BLaER1 treated with 17β-estradiol and CSF1 and Interleukin-3, amounts not matched to agents 10 nM and 100 nM (cell line): ENCODE measurements at regions not wholly inside any gene's neighbourhood (a gene's known extent, or its start where the extent isn't known, plus 50 kb on each side); places are given as distances from the start of the nearest gene placed in this dataset.

Experiments used
- H3K27ac ChIP-seq, 11 experiments: shearing (Covaris generic); formaldehyde crosslinking; 2 replicates each; pipeline ENCODE4 v1.8.1; 2022
- H3K27me3 ChIP-seq, 11 experiments: shearing (Covaris generic); formaldehyde crosslinking; 2 replicates each; pipeline ENCODE4 v1.8.1; 2022
- H3K36me3 ChIP-seq, 11 experiments: shearing (Covaris generic); formaldehyde crosslinking; 2 replicates each; pipeline ENCODE4 v1.8.1; 2022
- H3K4me1 ChIP-seq, 10 experiments: shearing (Covaris generic); formaldehyde crosslinking; 2 replicates each; pipeline ENCODE4 v1.8.1; 2022
- H3K4me2 ChIP-seq, 11 experiments: shearing (Covaris generic); formaldehyde crosslinking; 2 replicates each; pipeline ENCODE4 v1.8.1; 2022
- H3K4me3 ChIP-seq, 10 experiments: shearing (Covaris generic); formaldehyde crosslinking; 2 replicates each; pipeline ENCODE4 v1.8.1; 2022
- H3K9ac ChIP-seq, 11 experiments: shearing (Covaris generic); formaldehyde crosslinking; 2 replicates each; pipeline ENCODE4 v1.8.1; 2022
- H3K9me3 ChIP-seq, 11 experiments: shearing (Covaris generic); formaldehyde crosslinking; replicated peaks in 1 of 11; 2 replicates each; pipeline ENCODE4 v1.8.1; 2022
- H4K20me1 ChIP-seq, 11 experiments: shearing (Covaris generic); formaldehyde crosslinking; 2 replicates each; pipeline ENCODE4 v1.8.1; 2022
- Cebpa-rat ChIP-seq, 11 experiments: shearing (Covaris generic); IDR thresholded peaks; 2 replicates each; pipeline ENCODE4 v1.8.1; 2022

DNA sequence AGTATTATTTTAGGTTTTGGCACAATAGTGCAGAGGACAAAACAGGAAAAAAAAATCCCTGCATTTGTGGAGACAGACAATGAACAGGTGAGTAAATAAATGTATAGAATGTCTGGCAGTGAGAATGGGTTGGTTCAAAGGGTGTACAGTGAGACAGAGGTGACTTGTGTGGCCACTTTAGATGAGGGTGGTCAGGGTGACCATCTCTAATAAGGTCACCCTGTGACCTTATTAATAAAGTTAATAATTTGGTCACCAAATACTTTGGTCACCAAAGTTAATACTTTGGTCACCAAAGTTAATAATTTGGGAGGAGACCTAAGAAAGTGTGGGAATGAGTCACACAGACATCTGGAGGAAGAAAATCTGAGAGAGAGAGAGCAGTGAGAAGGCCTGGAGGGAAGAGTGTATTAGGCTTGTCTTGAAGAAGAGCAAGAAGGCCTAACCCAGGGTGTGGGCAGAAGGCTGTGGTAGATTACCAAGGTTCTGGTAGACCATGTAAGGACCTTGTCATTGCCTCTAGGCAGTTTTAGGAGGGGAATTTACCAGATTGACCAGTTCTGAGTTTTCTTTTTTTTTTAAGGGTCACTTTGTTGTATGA, 1368.4 kb upstream of the CELF4 start:
- Histone ChIP-seq H4K20me1 (no peaks in the 10 kb centered on the region), H3K4me3 (no peak overlapping the region), H3K4me2 (no peak overlapping the region), H3K9ac (no peak overlapping the region), H3K9me3 (peaks cover 0 to 7% (median 0%) of the 10 kb centered on the region in 11 experiments; a peak in 1 of 22 replicates), H3K27ac (no peak overlapping the region), H3K36me3 (no peaks in the 10 kb centered on the region), H3K27me3 (no peaks in the 10 kb centered on the region), H3K4me1 (no peaks in the 10 kb centered on the region)
- TF ChIP-seq Cebpa-rat (IDR thresholded peaks at IDR 0.05): no peak

DNA sequence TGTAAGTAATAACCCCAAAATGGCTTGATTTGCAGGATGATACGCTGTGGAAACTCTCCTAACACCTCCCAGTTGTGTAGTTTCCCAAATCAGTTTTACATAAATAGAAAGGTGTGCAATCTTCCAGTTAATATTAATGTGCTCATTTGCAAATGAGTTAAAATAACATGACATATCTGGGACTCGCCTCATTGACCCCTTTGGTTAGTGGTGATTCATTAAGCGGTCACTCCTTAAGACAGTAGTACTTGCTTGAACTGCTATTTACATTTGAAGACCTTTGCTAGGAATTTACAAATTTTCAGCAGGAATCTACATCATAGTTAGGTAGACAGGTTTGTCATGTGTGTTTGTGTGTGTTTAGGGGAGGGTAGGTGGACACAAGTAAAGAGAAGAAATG, 1367.7 kb upstream of the CELF4 start:
- Histone ChIP-seq H3K4me3 (no peak overlapping the region), H3K9ac (no peak overlapping the region), H3K27me3 (no peaks in the 10 kb centered on the region), H3K4me1 (no peaks in the 10 kb centered on the region), H3K4me2 (no peak overlapping the region), H3K9me3 (peaks cover 0 to 7% (median 0%) of the 10 kb centered on the region in 11 experiments; a peak in 1 of 22 replicates), H4K20me1 (no peaks in the 10 kb centered on the region), H3K36me3 (no peaks in the 10 kb centered on the region), H3K27ac (no peak overlapping the region)
- TF ChIP-seq Cebpa-rat (IDR thresholded peaks at IDR 0.05): no peak

DNA sequence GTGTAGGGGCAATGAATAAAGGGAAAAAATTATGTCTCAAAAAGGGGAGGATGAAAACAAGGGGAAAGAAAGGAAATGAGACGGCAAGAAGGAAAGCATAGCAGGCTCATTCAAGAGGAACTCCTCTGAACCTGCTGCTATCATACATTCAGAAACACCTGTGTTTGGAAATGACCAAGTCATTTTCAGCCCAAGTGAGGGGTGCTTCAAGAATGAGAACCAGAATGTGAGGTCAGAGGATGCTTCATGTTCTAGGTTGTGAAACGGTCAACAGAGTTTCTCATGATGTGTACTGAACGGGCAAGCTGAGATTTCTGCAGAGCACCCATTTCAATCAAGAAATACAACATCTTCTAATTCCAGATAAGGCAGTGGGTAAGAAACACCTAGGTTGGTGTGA, 1367.2 kb upstream of the CELF4 start:
- no peak overlapping the region for H3K27ac ChIP-seq
- peaks cover 0 to 7% (median 0%) of the 10 kb centered on the region in 11 experiments; a peak in 1 of 22 replicates for H3K9me3 ChIP-seq
- no peaks in the 10 kb centered on the region for H4K20me1 ChIP-seq
- no peak overlapping the region for H3K4me3 ChIP-seq
- H3K4me2 ChIP-seq: no peak overlapping the region
- H3K4me1 ChIP-seq: no peaks in the 10 kb centered on the region
- no peaks in the 10 kb centered on the region for H3K36me3 ChIP-seq
- TF ChIP-seq Cebpa-rat (IDR thresholded peaks at IDR 0.05): no peak
- no peak overlapping the region for H3K9ac ChIP-seq
- H3K27me3 ChIP-seq: no peaks in the 10 kb centered on the region

DNA sequence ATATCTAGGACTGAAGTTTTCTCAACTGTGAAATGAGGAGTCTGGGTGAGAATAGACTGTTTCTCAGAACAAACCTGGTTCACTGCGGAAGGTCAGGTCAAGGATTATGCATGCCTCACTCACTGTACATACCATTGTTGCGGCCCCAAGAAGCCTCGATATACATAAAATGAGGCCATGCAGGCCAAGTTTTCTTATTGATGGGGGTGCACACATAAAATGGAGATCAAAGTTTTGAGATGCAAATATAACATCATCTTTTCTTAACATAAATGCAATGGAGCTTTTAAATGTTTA, 1366.1 kb upstream of the CELF4 start:
- Histone ChIP-seq H3K4me2 (no peak overlapping the region), H3K4me3 (no peak overlapping the region), H3K27ac (no peak overlapping the region), H3K9ac (no peak overlapping the region), H3K27me3 (no peaks in the 10 kb centered on the region), H3K36me3 (no peaks in the 10 kb centered on the region), H3K9me3 (peaks cover 0 to 7% (median 0%) of the 10 kb centered on the region in 11 experiments; a peak in 1 of 22 replicates), H4K20me1 (no peaks in the 10 kb centered on the region), H3K4me1 (no peaks in the 10 kb centered on the region)
- TF ChIP-seq Cebpa-rat (IDR thresholded peaks at IDR 0.05): no peak

DNA sequence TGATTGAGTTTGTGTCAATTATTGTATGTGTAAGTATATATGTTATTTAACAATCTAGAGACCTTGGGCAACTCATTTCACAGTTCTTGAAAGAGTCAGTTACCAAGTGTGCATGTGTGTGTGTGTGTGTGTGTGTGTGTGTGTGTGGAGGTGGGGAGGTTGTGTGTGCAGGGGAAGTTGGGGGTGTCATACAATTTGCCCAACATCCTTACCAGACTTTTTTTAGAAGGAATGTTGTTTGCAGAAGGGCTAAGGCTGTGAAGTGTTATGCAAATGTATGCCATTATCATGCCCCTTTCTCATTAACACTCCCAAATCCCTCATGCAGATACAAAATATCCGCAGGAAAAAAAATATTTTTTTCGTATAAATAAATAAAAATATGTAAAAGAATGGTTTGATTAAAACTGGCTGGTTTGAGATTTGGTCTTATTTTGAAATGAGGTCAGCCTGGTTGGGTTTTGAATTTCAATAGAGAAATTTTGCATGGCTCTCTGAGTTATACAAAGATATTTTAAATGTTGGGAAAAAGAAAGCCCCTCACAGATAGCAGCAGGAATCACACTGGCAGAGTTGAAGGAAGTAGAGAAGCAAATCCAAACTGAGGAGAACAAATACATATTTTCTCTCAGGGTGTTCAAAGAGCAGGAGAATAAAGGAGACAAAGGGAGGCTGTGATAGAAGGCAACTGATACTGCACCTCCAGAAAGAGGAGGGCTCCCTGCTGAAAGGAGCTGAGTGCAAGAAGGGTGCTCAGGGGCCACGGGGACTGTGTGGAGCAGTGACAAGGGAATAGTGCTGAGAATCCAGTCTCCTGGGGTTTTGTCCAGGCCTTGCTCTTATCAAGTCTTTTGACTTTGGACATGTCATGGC, 1365.5 kb upstream of the CELF4 start:
- H3K27ac ChIP-seq: no peak overlapping the region
- no peak for TF ChIP-seq Cebpa-rat (IDR thresholded peaks at IDR 0.05)

DNA sequence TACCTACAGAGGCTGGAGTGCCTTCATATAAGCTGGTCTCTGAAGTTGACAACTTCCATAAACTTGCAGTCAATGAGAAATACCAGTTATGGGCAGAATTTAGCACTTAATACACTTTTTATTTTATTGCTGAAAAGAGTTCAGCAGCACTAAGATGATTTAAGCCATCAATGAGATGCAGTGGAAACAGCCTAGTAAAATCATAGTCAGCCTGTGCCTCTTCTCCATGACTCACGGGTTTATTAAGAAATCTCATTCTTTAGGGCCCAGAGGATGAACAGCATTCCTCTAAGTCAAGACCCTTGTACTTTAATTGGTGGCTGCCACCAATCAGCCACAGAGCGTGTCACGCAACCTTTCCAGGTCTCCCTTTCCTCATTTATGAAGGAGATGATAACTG, 1357.9 kb upstream of the CELF4 start:
- TF ChIP-seq Cebpa-rat (IDR thresholded peaks at IDR 0.05): no peak
- Histone ChIP-seq H3K4me2 (no peak overlapping the region), H3K27me3 (no peaks in the 10 kb centered on the region), H4K20me1 (no peaks in the 10 kb centered on the region), H3K27ac (peak overlapping the region in 2 of 11 experiments; percentile 21 to 55; a peak in 3 of 22 replicates), H3K9me3 (peaks cover 0 to 14% (median 0%) of the 10 kb centered on the region in 11 experiments; a peak in 1 of 22 replicates), H3K36me3 (no peaks in the 10 kb centered on the region), H3K4me1 (peaks cover 0 to 12% (median 0%) of the 10 kb centered on the region in 10 experiments; a peak in 2 of 20 replicates), H3K4me3 (no peak overlapping the region), H3K9ac (no peak overlapping the region)

More for the DNA sequence above, 1365.5 kb upstream of the CELF4 start:
- Histone ChIP-seq H3K9me3 (peaks cover 0 to 7% (median 0%) of the 10 kb centered on the region in 11 experiments; a peak in 1 of 22 replicates), H3K36me3 (no peaks in the 10 kb centered on the region), H3K27me3 (no peaks in the 10 kb centered on the region), H4K20me1 (no peaks in the 10 kb centered on the region), H3K9ac (no peak overlapping the region), H3K4me2 (no peak overlapping the region), H3K4me3 (no peak overlapping the region), H3K4me1 (no peaks in the 10 kb centered on the region)

DNA sequence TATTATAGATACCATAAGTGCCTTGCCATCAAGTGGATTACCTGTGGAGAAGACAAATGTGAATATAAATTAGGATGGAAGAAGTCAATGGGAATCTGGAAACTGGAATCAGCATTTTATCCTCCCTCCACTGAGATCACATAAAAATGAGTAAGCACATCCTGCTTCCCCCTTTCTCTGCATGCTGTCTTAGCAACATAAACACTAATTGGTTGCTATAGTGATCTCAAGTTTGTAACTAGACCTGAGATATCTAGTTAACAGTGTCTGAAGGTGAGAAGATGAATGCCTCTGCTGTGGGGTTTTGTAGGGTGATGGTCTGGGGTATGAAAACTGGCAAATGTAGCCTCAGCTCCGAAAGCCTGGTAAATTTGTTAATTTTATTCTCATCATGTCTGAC, 1357.5 kb upstream of the CELF4 start:
- TF ChIP-seq Cebpa-rat (IDR thresholded peaks at IDR 0.05): no peak
- peaks cover 0 to 12% (median 0%) of the 10 kb centered on the region in 10 experiments; a peak in 2 of 20 replicates for H3K4me1 ChIP-seq
- H3K4me2 ChIP-seq: 0 out of 22 replicates have a peak overlapping the region, but pooled peaks of 1 of the 11 experiments have one; percentile 5
- no peak overlapping the region for H3K9ac ChIP-seq
- no peaks in the 10 kb centered on the region for H4K20me1 ChIP-seq
- peaks cover 0 to 14% (median 0%) of the 10 kb centered on the region in 11 experiments; a peak in 1 of 22 replicates for H3K9me3 ChIP-seq
- peak overlapping the region in 2 of 11 experiments; percentile 21 to 55; a peak in 3 of 22 replicates for H3K27ac ChIP-seq
- H3K27me3 ChIP-seq: no peaks in the 10 kb centered on the region
- no peak overlapping the region for H3K4me3 ChIP-seq
- H3K36me3 ChIP-seq: no peaks in the 10 kb centered on the region

DNA sequence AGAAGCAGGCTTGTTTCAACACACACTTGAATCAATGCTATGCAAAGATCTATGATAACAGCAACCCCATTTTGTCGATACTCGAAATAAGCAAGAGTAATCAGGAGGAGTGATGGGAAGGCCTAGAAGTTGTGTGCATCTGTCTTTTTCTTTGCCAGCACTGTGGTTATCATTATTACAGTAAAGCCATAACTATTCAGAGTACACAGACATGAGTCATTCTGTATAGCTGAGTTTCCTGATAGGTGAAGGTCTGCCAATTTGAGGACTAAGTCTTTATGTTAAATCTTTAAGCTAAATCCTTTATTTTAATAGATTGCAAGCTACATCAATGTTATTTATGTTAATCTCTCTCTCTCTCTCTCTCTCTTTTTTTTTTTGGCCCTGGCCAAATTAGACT, 1344.4 kb upstream of the CELF4 start:
- Histone ChIP-seq H3K4me3 (no peak overlapping the region), H3K4me1 (no peaks in the 10 kb centered on the region), H4K20me1 (no peaks in the 10 kb centered on the region), H3K27me3 (no peaks in the 10 kb centered on the region), H3K27ac (no peak overlapping the region), H3K9me3 (no peaks in the 10 kb centered on the region), H3K9ac (no peak overlapping the region), H3K4me2 (no peak overlapping the region), H3K36me3 (no peaks in the 10 kb centered on the region)
- no peak for TF ChIP-seq Cebpa-rat (IDR thresholded peaks at IDR 0.05)

DNA sequence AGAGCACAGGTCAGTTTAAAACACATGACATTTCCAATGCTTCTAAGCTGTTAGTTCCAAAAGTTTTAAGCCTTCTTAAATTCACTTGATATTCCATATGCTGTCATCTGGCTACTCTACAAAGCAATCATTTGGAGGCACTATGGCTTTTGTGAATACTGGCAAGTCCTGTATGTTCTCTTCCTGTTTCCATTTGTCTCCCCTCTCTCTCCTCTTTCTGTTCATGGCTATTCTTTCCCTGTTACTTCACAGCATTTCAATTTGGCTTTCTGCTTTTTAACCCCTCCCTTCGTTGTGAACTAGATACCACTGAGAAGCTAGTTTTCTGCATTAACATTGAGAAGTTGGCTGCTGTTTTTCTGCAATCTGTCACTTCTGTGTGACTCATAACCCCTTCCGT, 1337.2 kb upstream of the CELF4 start:
- no peak overlapping the region for H3K4me3 ChIP-seq
- H3K27me3 ChIP-seq: no peaks in the 10 kb centered on the region
- no peak overlapping the region for H3K9ac ChIP-seq
- H3K4me1 ChIP-seq: no peaks in the 10 kb centered on the region
- H3K9me3 ChIP-seq: no peaks in the 10 kb centered on the region
- no peaks in the 10 kb centered on the region for H3K36me3 ChIP-seq
- no peak overlapping the region for H3K27ac ChIP-seq
- no peak overlapping the region for H3K4me2 ChIP-seq
- no peak for TF ChIP-seq Cebpa-rat (IDR thresholded peaks at IDR 0.05)
- H4K20me1 ChIP-seq: no peaks in the 10 kb centered on the region
